GM12878 (cell line): ENCODE measurements at regions not wholly inside any gene's neighbourhood (a gene's known extent, or its start where the extent isn't known, plus 50 kb on each side); places are given as distances from the start of the nearest gene placed in this dataset.
A peak's percentile ranks its signal among the peaks of the same experiment; 100 is the strongest.

Experiments used
- ATAC-seq: fragments of 200-7000 bp; cut with Tn5 transposase; 3 replicates; pipeline ENCODE4 v1.9.1; 2020; ENCODE audit warnings: mild to moderate bottlenecking, moderate library complexity
- BruUV-seq: library from RNA; stranded (reverse); fragments of 400-500 nt; replicated peaks from 2 replicates; lab custom pipeline; 2021; lab: Mats Ljungman, UMichigan
- CTCF ChIA-PET: fragments of 300-600 bp; sonication (Branson Sonifier 250); formaldehyde crosslinking; extraction: SDS; loops from one replicate; lab custom pipeline; 2021; ENCODE audit warnings: inconsistent platforms; lab: Yijun Ruan, JAX
- POLR2A ChIA-PET: fragments of 350-600 bp; formaldehyde crosslinking; extraction: SDS; loops from one replicate; lab custom pipeline; 2021; ENCODE audit warnings: inconsistent platforms; lab: Charles Lee
- RAD21 ChIA-PET: fragments of 300-600 bp; sonication (Branson Sonifier 250); formaldehyde crosslinking; loops from one replicate; lab custom pipeline; 2023; ENCODE audit warnings: antibody characterized with exemption; ENCODE audit not compliant: unreplicated experiment; lab: Charles Lee
- SMC1A ChIA-PET: fragments of 300-600 bp; sonication (Branson Sonifier 250); formaldehyde crosslinking; loops from one replicate; lab custom pipeline; 2023; ENCODE audit not compliant: unreplicated experiment, uncharacterized antibody; lab: Charles Lee
- DNase-seq: peaks from one replicate; pipeline ENCODE4 v3.0.0-alpha.2; 2011; ENCODE audit warnings: low read depth, low spot score
- FAIRE-seq: peaks from 3 replicates; lab custom pipeline; 2011; peaks lifted over from hg19 to GRCh38; lab: Jason Lieb, UNC
- H2AFZ ChIP-seq: 2 replicates; pipeline ENCODE4 v1.6.0; 2011; ENCODE audit warnings: low read depth, low read length, control low read depth; ENCODE audit not compliant: control insufficient read depth
- H3K27ac ChIP-seq: 2 replicates; pipeline ENCODE4 v1.5.1; 2011; ENCODE audit warnings: control low read depth; ENCODE audit not compliant: control insufficient read depth, insufficient read depth
- H3K27me3 ChIP-seq, 2 experiments: replicated peaks in 1 of 2; 2 replicates each; pipeline versions ENCODE4 v1.6.0 to v1.6.1; 2011; ENCODE audit warnings: low read length in 1 of 2; ENCODE audit not compliant: control insufficient read depth in 2 of 2, insufficient read depth in 2 of 2
- H3K36me3 ChIP-seq, 2 experiments: 2 replicates each; pipeline ENCODE4 v1.5.1; 2011; ENCODE audit warnings: low read length in 1 of 2; ENCODE audit not compliant: control insufficient read depth in 2 of 2, insufficient read depth in 2 of 2
- H3K4me1 ChIP-seq: 2 replicates; pipeline ENCODE4 v1.6.1; 2011; ENCODE audit warnings: mild to moderate bottlenecking, low read length, moderate library complexity, mixed read lengths; ENCODE audit not compliant: control insufficient read depth, insufficient read depth
- H3K4me2 ChIP-seq: 2 replicates; pipeline ENCODE4 v1.6.0; 2011; ENCODE audit warnings: control low read depth; ENCODE audit not compliant: control insufficient read depth, insufficient read depth
- H3K4me3 ChIP-seq: fragments of 200-600 bp; sonication (generic); 2 replicates; pipeline ENCODE4 v1.5.1; 2016
- H3K79me2 ChIP-seq: 2 replicates; pipeline ENCODE4 v1.6.0; 2011; ENCODE audit warnings: low read length; ENCODE audit not compliant: control insufficient read depth, insufficient read depth
- H3K9ac ChIP-seq: 2 replicates; pipeline ENCODE4 v1.8.0; 2011; ENCODE audit warnings: low read length, control low read depth, mixed read lengths; ENCODE audit not compliant: control insufficient read depth, insufficient read depth
- H3K9me3 ChIP-seq: replicated peaks from 3 replicates; pipeline ENCODE4 v1.5.1; 2011; ENCODE audit warnings: mild to moderate bottlenecking, low read length; ENCODE audit not compliant: control insufficient read depth, insufficient read depth
- H4K20me1 ChIP-seq: 2 replicates; pipeline ENCODE4 v1.6.0; 2011; ENCODE audit not compliant: control insufficient read depth, insufficient read depth
- ATF7 ChIP-seq: fragments of 450-650 bp; IDR thresholded peaks from 2 replicates; pipeline ENCODE4 v1.6.1; 2016; ENCODE audit warnings: low read depth, mild to moderate bottlenecking
- BCL11A ChIP-seq: IDR thresholded peaks from 2 replicates; pipeline ENCODE4 v1.6.1; 2011; ENCODE audit warnings: low read depth, low read length
- CBFB ChIP-seq: IDR thresholded peaks from 2 replicates; pipeline ENCODE4 v1.6.1; 2016; ENCODE audit warnings: antibody characterized with exemption, low read depth
- ETV6 ChIP-seq, 2 experiments: fragments of 450-650 bp in 1 of 2; IDR thresholded peaks in 1 of 2; conservative IDR thresholded peaks in 1 of 2; 2 replicates each; pipeline ENCODE4 v1.6.1; 2014; ENCODE audit warnings: antibody characterized with exemption in 1 of 2, borderline replicate concordance in 1 of 2, low read depth in 1 of 2, mild to moderate bottlenecking in 1 of 2, moderate library complexity in 1 of 2
- FOXK2 ChIP-seq: fragments of 450-650 bp; IDR thresholded peaks from 2 replicates; pipeline ENCODE4 v1.6.1; 2017; ENCODE audit warnings: mild to moderate bottlenecking, moderate library complexity
- JUND ChIP-seq: IDR thresholded peaks from 2 replicates; pipeline ENCODE4 v1.6.1; 2012; ENCODE audit warnings: low read depth, mild to moderate bottlenecking, low read length, improper control_type of control experiment, moderate library complexity
- MEF2B ChIP-seq: fragments of 450-650 bp; IDR thresholded peaks from 2 replicates; pipeline ENCODE4 v1.6.1; 2018; ENCODE audit warnings: mild to moderate bottlenecking, moderate library complexity; ENCODE audit not compliant: partially characterized antibody, poor library complexity, severe bottlenecking
- NFIC ChIP-seq: IDR thresholded peaks from 2 replicates; pipeline ENCODE4 v1.6.1; 2012; ENCODE audit warnings: low read depth, mild to moderate bottlenecking, inconsistent platforms, low read length, moderate library complexity
- NFXL1 ChIP-seq: fragments of 450-650 bp; IDR thresholded peaks from 2 replicates; pipeline ENCODE4 v1.6.1; 2017; ENCODE audit warnings: antibody characterized with exemption, mild to moderate bottlenecking, borderline replicate concordance
- PAX5 ChIP-seq: IDR thresholded peaks from 2 replicates; pipeline ENCODE4 v1.6.1; 2011; ENCODE audit warnings: low read depth, low read length, borderline replicate concordance
- RAD21 ChIP-seq: IDR thresholded peaks from 2 replicates; pipeline ENCODE4 v1.6.1; 2011; ENCODE audit warnings: mild to moderate bottlenecking, low read depth, low read length, moderate library complexity; ENCODE audit not compliant: insufficient read depth
- RAD51 ChIP-seq: fragments of 450-650 bp; IDR thresholded peaks from 2 replicates; pipeline ENCODE4 v1.6.1; 2016; ENCODE audit warnings: moderate library complexity, mild to moderate bottlenecking, inconsistent platforms
- SMAD1 ChIP-seq: fragments of 450-650 bp; IDR thresholded peaks from 2 replicates; pipeline ENCODE4 v1.6.1; 2018; ENCODE audit warnings: mild to moderate bottlenecking, low read depth; ENCODE audit not compliant: partially characterized antibody
- SMARCA5 ChIP-seq: fragments of 450-650 bp; IDR thresholded peaks from 2 replicates; pipeline ENCODE4 v1.6.1; 2017; ENCODE audit warnings: mild to moderate bottlenecking
- ZNF592 ChIP-seq: fragments of 450-650 bp; IDR thresholded peaks from 2 replicates; pipeline ENCODE4 v1.6.1; 2017; ENCODE audit warnings: mild to moderate bottlenecking, moderate library complexity
- WGBS: methylation state at CpG from one replicate; pipeline ENCODE4 v1.1.6; 2016; ENCODE audit warnings: low lambda C conversion rate; ENCODE audit not compliant: insufficient replicate concordance, insufficient coverage; ENCODE audit errors: missing lambda C conversion rate; 5-methylcytosine and 5-hydroxymethylcytosine counted together
- in situ Hi-C: fragments of 300-500 bp; cut with MboI; formaldehyde crosslinking; loops from 9 replicates; pipeline ENCODE4 v1.14.3; 2018; ENCODE audit warnings: mixed read lengths
- intact Hi-C: fragments of 100-400 bp; cut with micrococcal nuclease; formaldehyde crosslinking; loops from one replicate; pipeline ENCODE4 v1.14.2; 2022; ENCODE audit not compliant: unreplicated experiment
- TF ChIP-seq, protein P1 (sequence below): IDR thresholded peaks from 2 replicates; pipeline ENCODE4 v1.6.1; 2012; ENCODE audit warnings: low read depth, low read length, improper control_type of control experiment

DNA sequence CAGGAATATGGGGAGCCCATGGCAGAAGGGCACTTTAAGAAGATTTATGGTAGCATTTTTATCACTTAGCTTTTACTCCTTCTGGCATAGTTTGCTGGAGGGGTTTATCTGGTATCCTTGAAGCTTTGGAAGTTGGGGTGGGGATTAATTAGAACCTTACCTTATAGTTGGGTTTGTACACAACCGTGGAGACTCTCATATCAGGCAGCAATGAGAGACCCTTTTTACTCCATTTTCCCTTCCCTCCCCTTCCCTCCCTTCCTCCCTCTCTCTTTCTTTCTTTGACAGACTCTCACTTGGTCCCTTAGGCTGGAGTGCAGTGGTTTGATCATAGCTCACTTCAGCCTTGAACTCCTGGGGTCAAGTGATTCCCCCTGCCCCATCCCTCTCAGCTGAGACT is 465.8 kb upstream of the PODXL start:
- Histone ChIP-seq H3K36me3 (no peaks in the 10 kb centered on the region), H4K20me1 (no peaks in the 10 kb centered on the region), H3K27me3 (no peaks in the 10 kb centered on the region), H3K4me1 (no peaks in the 10 kb centered on the region), H3K27ac (no peak overlapping the region), H3K4me3 (no peak overlapping the region), H3K4me2 (no peak overlapping the region), H3K9me3 (no peaks in the 10 kb centered on the region), H2AFZ (no peak overlapping the region), H3K79me2 (no peaks in the 10 kb centered on the region), H3K9ac (no peak overlapping the region)
- no peak for DNase-seq
- intact Hi-C loops: no loop called here
- no TSS peak for BruUV-seq
- in situ Hi-C loops: no loop called here
- ChIA-PET CTCF (no interaction called here), SMC1A (no interaction called here), RAD21 (no interaction called here), POLR2A (no interaction called here)
- TF ChIP-seq BCL11A: no peak
- no peak for TF ChIP-seq SMARCA5
- no peak for TF ChIP-seq MEF2B
- no peak for TF ChIP-seq FOXK2
- TF ChIP-seq JUND: no peak
- no peak for TF ChIP-seq NFXL1
- no peak for TF ChIP-seq PAX5
- TF ChIP-seq RAD21: no peak
- no peak for TF ChIP-seq RAD51
- no peak for TF ChIP-seq NFIC
- ATAC-seq: no peak
- WGBS: 87% methylated on average over 1 of the region's 1 CpG
- FAIRE-seq: no peak

DNA sequence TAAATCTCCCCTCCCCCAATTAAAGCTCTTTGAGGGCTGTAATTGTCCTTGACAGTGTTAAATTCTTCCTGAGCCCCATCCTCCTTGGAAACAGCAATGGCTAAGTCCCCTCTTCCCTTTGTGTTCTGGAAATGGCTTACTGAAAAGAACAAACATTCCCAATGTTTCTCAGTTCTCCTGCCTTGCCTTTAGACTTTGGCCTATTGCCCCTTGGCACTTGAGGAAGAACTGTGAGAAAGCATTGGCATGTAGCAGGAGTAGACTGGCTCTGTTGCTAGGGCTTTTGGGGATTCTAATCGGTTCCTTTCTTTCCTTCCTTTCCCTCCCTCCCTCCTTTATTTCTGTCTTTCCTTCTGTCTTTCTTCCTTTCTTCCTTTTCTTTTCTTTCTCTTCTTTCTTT is 463.3 kb upstream of the PODXL start:
- 31% methylated on average over 1 of the region's 1 CpG for WGBS
- ChIA-PET SMC1A (no interaction called here), CTCF (no interaction called here), RAD21 (no interaction called here), POLR2A (no interaction called here)
- H3K4me1 ChIP-seq: no peaks in the 10 kb centered on the region
- H3K36me3 ChIP-seq: no peaks in the 10 kb centered on the region
- no peak overlapping the region for H3K4me3 ChIP-seq
- H3K9ac ChIP-seq: no peak overlapping the region
- no peaks in the 10 kb centered on the region for H3K79me2 ChIP-seq
- no peaks in the 10 kb centered on the region for H4K20me1 ChIP-seq
- in situ Hi-C loops (no loop called here), intact Hi-C loops (no loop called here)
- no peak overlapping the region for H3K4me2 ChIP-seq
- FAIRE-seq (peak; percentile 27), ATAC-seq (no peak), DNase-seq (no peak)
- BruUV-seq: no TSS peak
- no peaks in the 10 kb centered on the region for H3K9me3 ChIP-seq
- H3K27me3 ChIP-seq: no peaks in the 10 kb centered on the region
- no peak overlapping the region for H3K27ac ChIP-seq
- H2AFZ ChIP-seq: no peak overlapping the region
- TF ChIP-seq SMAD1 (no peak), ATF7 (no peak), CBFB (no peak), ETV6 (conservative IDR thresholded peaks at IDR 0.05 in 1 of 2, IDR thresholded peaks at IDR 0.05 in 1 of 2; ENCODE audit: borderline replicate concordance in 1 of 2, low read depth in 1 of 2) (no peak), ZNF592 (no peak)
- TF ChIP-seq, protein P1, sequence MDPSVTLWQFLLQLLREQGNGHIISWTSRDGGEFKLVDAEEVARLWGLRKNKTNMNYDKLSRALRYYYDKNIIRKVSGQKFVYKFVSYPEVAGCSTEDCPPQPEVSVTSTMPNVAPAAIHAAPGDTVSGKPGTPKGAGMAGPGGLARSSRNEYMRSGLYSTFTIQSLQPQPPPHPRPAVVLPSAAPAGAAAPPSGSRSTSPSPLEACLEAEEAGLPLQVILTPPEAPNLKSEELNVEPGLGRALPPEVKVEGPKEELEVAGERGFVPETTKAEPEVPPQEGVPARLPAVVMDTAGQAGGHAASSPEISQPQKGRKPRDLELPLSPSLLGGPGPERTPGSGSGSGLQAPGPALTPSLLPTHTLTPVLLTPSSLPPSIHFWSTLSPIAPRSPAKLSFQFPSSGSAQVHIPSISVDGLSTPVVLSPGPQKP: no peak
